ENCODE measurements at regions not wholly inside any gene's neighbourhood (a gene's known extent, or its start where the extent isn't known, plus 50 kb on each side); places are given as distances from the start of the nearest gene placed in this dataset.

- TF ChIP-seq EZH2 (IDR thresholded peaks at IDR 0.05) (no peak), CTCF (IDR thresholded peaks at IDR 0.05) (no peak), EZH2phosphoT487 (IDR thresholded peaks at IDR 0.05) (no peak)
- no peaks in the 10 kb centered on the region for H3K36me3 ChIP-seq
- H3K27me3 Mint-ChIP-seq (ENCODE audit: insufficient read depth, low read depth) = peaks cover 2% of the 10 kb centered on the region
Measured at GRCh38 chr9:588981-589380, 252.5 kb upstream of the DMRT1 start.

GRCh38 chr9:589723-590122 is 251.8 kb upstream of the DMRT1 start:
- Histone ChIP-seq H2AFZ (replicated peaks) (no peak overlapping the region), H3K27ac (no peak overlapping the region)
- no peak overlapping the region for H3K27ac Mint-ChIP-seq

More at GRCh38 chr9:588981-589380, 252.5 kb upstream of the DMRT1 start:
- Mint-ChIP-seq H3K4me1 (peaks cover 16% of the 10 kb centered on the region), H3K27ac (no peak overlapping the region), H3K9me3 (no peaks in the 10 kb centered on the region), H3K4me3 (no peak overlapping the region), H3K36me3 (no peaks in the 10 kb centered on the region)
- Histone ChIP-seq H3K79me2 (ENCODE audit: low read depth) (no peaks in the 10 kb centered on the region), H3K27me3 (no peaks in the 10 kb centered on the region), H4K20me1 (ENCODE audit: low read depth) (no peaks in the 10 kb centered on the region), H3K9me3 (ENCODE audit: low read depth) (no peaks in the 10 kb centered on the region), H3K4me1 (peaks cover 3% of the 10 kb centered on the region), H3K4me2 (no peak overlapping the region), H3K9ac (no peak overlapping the region), H3K4me3 (no peak overlapping the region), H3K27ac (no peak overlapping the region), H3F3A (ENCODE audit: low read depth) (no peaks in the 10 kb centered on the region), H2AFZ (replicated peaks) (no peak overlapping the region)
- DNase-seq (ENCODE audit: low spot score) = no peak

DNA sequence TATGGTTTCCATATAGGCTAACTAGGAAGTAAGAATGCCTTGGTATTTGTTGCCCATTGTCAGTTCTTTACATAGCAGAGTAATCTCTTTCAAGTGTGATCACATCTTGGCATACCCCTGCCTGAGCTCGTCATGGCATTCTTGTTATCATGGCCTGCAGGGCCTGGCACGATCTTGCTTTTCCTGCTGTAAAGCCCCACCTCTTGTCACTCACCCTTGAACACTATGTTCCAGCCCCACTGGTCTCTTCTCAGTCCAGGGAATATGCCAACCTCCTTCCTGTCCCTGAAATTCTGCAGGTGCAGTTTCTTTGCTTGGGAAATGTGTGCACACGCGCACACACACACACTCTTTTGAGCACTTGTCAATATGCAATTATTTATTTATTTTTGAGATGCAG is 250.2 kb upstream of the DMRT1 start:
- Histone ChIP-seq H3K9ac (no peak overlapping the region), H3K27ac (no peak overlapping the region), H3F3A (ENCODE audit: low read depth) (no peaks in the 10 kb centered on the region), H3K4me1 (peaks cover 3% of the 10 kb centered on the region), H2AFZ (replicated peaks) (no peak overlapping the region), H4K20me1 (ENCODE audit: low read depth) (no peaks in the 10 kb centered on the region), H3K4me3 (no peak overlapping the region), H3K27me3 (no peaks in the 10 kb centered on the region), H3K9me3 (ENCODE audit: low read depth) (no peaks in the 10 kb centered on the region), H3K4me2 (no peak overlapping the region), H3K36me3 (no peaks in the 10 kb centered on the region), H3K79me2 (ENCODE audit: low read depth) (no peaks in the 10 kb centered on the region)
- Mint-ChIP-seq H3K9me3 (no peaks in the 10 kb centered on the region), H3K4me1 (peaks cover 16% of the 10 kb centered on the region), H3K36me3 (no peaks in the 10 kb centered on the region), H3K4me3 (no peak overlapping the region), H3K27ac (no peak overlapping the region), H3K27me3 (ENCODE audit: insufficient read depth, low read depth) (peaks cover 2% of the 10 kb centered on the region)
- DNase-seq (ENCODE audit: low spot score) = no peak
- TF ChIP-seq EZH2 (IDR thresholded peaks at IDR 0.05) (no peak), CTCF (IDR thresholded peaks at IDR 0.05) (no peak), EZH2phosphoT487 (IDR thresholded peaks at IDR 0.05) (no peak)

More at GRCh38 chr9:589723-590122, 251.8 kb upstream of the DMRT1 start:
- no peaks in the 10 kb centered on the region for H3K36me3 Mint-ChIP-seq
- Histone ChIP-seq H3F3A (ENCODE audit: low read depth) (no peaks in the 10 kb centered on the region), H3K4me2 (no peak overlapping the region), H3K36me3 (no peaks in the 10 kb centered on the region), H4K20me1 (ENCODE audit: low read depth) (no peaks in the 10 kb centered on the region), H3K4me3 (no peak overlapping the region), H3K27me3 (no peaks in the 10 kb centered on the region), H3K9ac (no peak overlapping the region), H3K79me2 (ENCODE audit: low read depth) (no peaks in the 10 kb centered on the region), H3K9me3 (ENCODE audit: low read depth) (no peaks in the 10 kb centered on the region), H3K4me1 (peaks cover 3% of the 10 kb centered on the region)
- peaks cover 2% of the 10 kb centered on the region for H3K27me3 Mint-ChIP-seq (ENCODE audit: insufficient read depth, low read depth)
- H3K4me3 Mint-ChIP-seq = no peak overlapping the region
- no peak for TF ChIP-seq CTCF (IDR thresholded peaks at IDR 0.05)
- TF ChIP-seq EZH2phosphoT487 (IDR thresholded peaks at IDR 0.05) = no peak
- no peak for TF ChIP-seq EZH2 (IDR thresholded peaks at IDR 0.05)
- no peaks in the 10 kb centered on the region for H3K9me3 Mint-ChIP-seq
- peaks cover 16% of the 10 kb centered on the region for H3K4me1 Mint-ChIP-seq
- DNase-seq (ENCODE audit: low spot score) = no peak
